OCI-LY1 (cell line): ENCODE measurements at regions not wholly inside any gene's neighbourhood (a gene's known extent, or its start where the extent isn't known, plus 50 kb on each side); places are given as distances from the start of the nearest gene placed in this dataset.

Source experiments
- EZH2 ChIP-seq: fragments of 200-600 bp; sonication (generic), shearing (Covaris generic); IDR thresholded peaks from 2 replicates; pipeline ENCODE4 v1.8.0; 2017; ENCODE audit warnings: borderline replicate concordance, mixed run types, mild to moderate bottlenecking, antibody characterized with exemption, low read length, moderate library complexity, mixed read lengths
- TF ChIP-seq, protein P1 (sequence below): fragments of 200-600 bp; sonication (generic), shearing (Covaris generic); IDR thresholded peaks from 2 replicates; pipeline ENCODE4 v1.5.1; 2017; ENCODE audit warnings: mild to moderate bottlenecking, antibody characterized with exemption, low read length, moderate library complexity, mixed read lengths

DNA sequence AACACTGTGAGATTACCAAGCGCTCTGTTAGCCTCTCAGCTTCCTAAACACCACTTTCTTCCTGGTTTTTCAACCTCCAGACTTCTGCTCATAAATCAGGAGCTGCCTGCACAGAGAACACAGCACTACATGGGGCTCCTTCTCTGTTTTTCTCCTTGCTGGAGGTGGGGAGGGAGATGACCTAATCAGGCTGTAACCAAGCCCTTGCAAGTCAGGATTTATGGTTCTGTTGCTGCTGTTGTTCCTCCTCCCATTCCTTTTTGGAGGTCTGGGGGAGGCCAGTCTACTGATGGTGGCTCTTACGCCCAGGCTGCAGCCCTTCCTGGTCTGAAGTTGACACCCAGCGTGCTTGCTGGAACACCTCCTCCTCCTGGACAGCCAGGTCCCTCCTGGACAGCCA is 80.9 kb upstream of the AJAP1 start:
- TF ChIP-seq, protein P1, sequence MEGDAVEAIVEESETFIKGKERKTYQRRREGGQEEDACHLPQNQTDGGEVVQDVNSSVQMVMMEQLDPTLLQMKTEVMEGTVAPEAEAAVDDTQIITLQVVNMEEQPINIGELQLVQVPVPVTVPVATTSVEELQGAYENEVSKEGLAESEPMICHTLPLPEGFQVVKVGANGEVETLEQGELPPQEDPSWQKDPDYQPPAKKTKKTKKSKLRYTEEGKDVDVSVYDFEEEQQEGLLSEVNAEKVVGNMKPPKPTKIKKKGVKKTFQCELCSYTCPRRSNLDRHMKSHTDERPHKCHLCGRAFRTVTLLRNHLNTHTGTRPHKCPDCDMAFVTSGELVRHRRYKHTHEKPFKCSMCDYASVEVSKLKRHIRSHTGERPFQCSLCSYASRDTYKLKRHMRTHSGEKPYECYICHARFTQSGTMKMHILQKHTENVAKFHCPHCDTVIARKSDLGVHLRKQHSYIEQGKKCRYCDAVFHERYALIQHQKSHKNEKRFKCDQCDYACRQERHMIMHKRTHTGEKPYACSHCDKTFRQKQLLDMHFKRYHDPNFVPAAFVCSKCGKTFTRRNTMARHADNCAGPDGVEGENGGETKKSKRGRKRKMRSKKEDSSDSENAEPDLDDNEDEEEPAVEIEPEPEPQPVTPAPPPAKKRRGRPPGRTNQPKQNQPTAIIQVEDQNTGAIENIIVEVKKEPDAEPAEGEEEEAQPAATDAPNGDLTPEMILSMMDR = no peak
- TF ChIP-seq EZH2 = no peak
